ENCODE measurements at regions not wholly inside any gene's neighbourhood (a gene's known extent, or its start where the extent isn't known, plus 50 kb on each side); places are given as distances from the start of the nearest gene placed in this dataset.

- Histone ChIP-seq H3K9me3 (no peaks in the 10 kb centered on the region), H3K36me3 (replicated peaks) (no peaks in the 10 kb centered on the region), H3K4me3 (no peak overlapping the region), H3K27me3 (ENCODE audit: low read depth) (peaks cover 6% of the 10 kb centered on the region), H3K4me1 (no peaks in the 10 kb centered on the region)
- no peak for DNase-seq (ENCODE audit: low spot score in 2 of 2)
- in situ Hi-C loops (cut with MboI; ENCODE audit: low sequenced_read_pairs), result loop anchor here (25.0 kb wide), 1 partner anchor 314 kb away; no protein-coding TSS in a partner anchor
Measured at GRCh38 chr2:175373729-175374128, 192.2 kb upstream of the ATP5MC3 start.

- Histone ChIP-seq H3K27me3 (ENCODE audit: low read depth) (peaks cover 11% of the 10 kb centered on the region), H3K9me3 (no peaks in the 10 kb centered on the region), H3K36me3 (replicated peaks) (no peaks in the 10 kb centered on the region), H3K4me1 (no peaks in the 10 kb centered on the region), H3K4me3 (no peak overlapping the region)
- no peak for DNase-seq (ENCODE audit: low spot score in 2 of 2)
- in situ Hi-C loops (cut with MboI; ENCODE audit: low sequenced_read_pairs), result loop anchor here (25.0 kb wide), 1 partner anchor 314 kb away; no protein-coding TSS in a partner anchor
Measured at GRCh38 chr2:175372704-175373701, 191.5 kb upstream of the ATP5MC3 start.

GRCh38 chr2:175371378-175371777 is 189.9 kb upstream of the ATP5MC3 start:
- H3K36me3 ChIP-seq (replicated peaks), result no peaks in the 10 kb centered on the region
- in situ Hi-C loops (cut with MboI; ENCODE audit: low sequenced_read_pairs), result loop anchor here (25.0 kb wide), 1 partner anchor 316 kb away; no protein-coding TSS in a partner anchor
- H3K4me1 ChIP-seq, result no peaks in the 10 kb centered on the region
- no peak overlapping the region for H3K4me3 ChIP-seq
- H3K27me3 ChIP-seq (ENCODE audit: low read depth), result peaks cover 12% of the 10 kb centered on the region
- H3K9me3 ChIP-seq, result no peaks in the 10 kb centered on the region
- DNase-seq (ENCODE audit: low spot score in 2 of 2), result no peak

- in situ Hi-C loops (cut with MboI; ENCODE audit: low sequenced_read_pairs), result loop anchor here (10.0 to 25.0 kb wide), 2 partner anchors 320 to 728 kb away; partner anchors contain the start of genes HOXD12 and HOXD13
- peaks cover 30% of the 10 kb centered on the region for H3K27me3 ChIP-seq (ENCODE audit: low read depth)
- H3K4me3 ChIP-seq, result no peak overlapping the region
- H3K36me3 ChIP-seq (replicated peaks), result no peaks in the 10 kb centered on the region
- DNase-seq (ENCODE audit: low spot score in 2 of 2), result peak; percentile 61
- H3K9me3 ChIP-seq, result no peaks in the 10 kb centered on the region
- no peaks in the 10 kb centered on the region for H3K4me1 ChIP-seq
Measured at GRCh38 chr2:175366815-175367214, 185.3 kb upstream of the ATP5MC3 start.

- in situ Hi-C loops (cut with MboI; ENCODE audit: low sequenced_read_pairs), result loop anchor here (10.0 to 25.0 kb wide), 2 partner anchors 324 to 731 kb away; partner anchors contain the start of genes HOXD12 and HOXD13
- DNase-seq (ENCODE audit: low spot score in 2 of 2), result no peak
Measured at GRCh38 chr2:175363699-175364098, 182.2 kb upstream of the ATP5MC3 start.

GRCh38 chr2:175362331-175362730 is 180.8 kb upstream of the ATP5MC3 start:
- H3K27me3 ChIP-seq (ENCODE audit: low read depth), result peaks cover 31% of the 10 kb centered on the region
- DNase-seq (ENCODE audit: low spot score in 2 of 2), result no peak
- in situ Hi-C loops (cut with MboI; ENCODE audit: low sequenced_read_pairs), result loop anchor here (10.0 to 25.0 kb wide), 2 partner anchors 325 to 732 kb away; partner anchors contain the start of genes HOXD12 and HOXD13
- H3K4me3 ChIP-seq, result no peak overlapping the region
- H3K36me3 ChIP-seq (replicated peaks), result no peaks in the 10 kb centered on the region
- H3K9me3 ChIP-seq, result no peaks in the 10 kb centered on the region
- H3K4me1 ChIP-seq, result no peaks in the 10 kb centered on the region

More at GRCh38 chr2:175363699-175364098, 182.2 kb upstream of the ATP5MC3 start:
- Histone ChIP-seq H3K36me3 (replicated peaks) (no peaks in the 10 kb centered on the region), H3K4me1 (no peaks in the 10 kb centered on the region), H3K9me3 (no peaks in the 10 kb centered on the region), H3K4me3 (no peak overlapping the region), H3K27me3 (ENCODE audit: low read depth) (peaks cover 36% of the 10 kb centered on the region)

- no peak for DNase-seq (ENCODE audit: low spot score in 2 of 2)
- no peaks in the 10 kb centered on the region for H3K4me1 ChIP-seq
- no peaks in the 10 kb centered on the region for H3K9me3 ChIP-seq
- H3K36me3 ChIP-seq (replicated peaks), result no peaks in the 10 kb centered on the region
- peaks cover 25% of the 10 kb centered on the region for H3K27me3 ChIP-seq (ENCODE audit: low read depth)
- no peak overlapping the region for H3K4me3 ChIP-seq
- in situ Hi-C loops (cut with MboI; ENCODE audit: low sequenced_read_pairs), result loop anchor here (10.0 to 25.0 kb wide), 2 partner anchors 328 to 735 kb away; partner anchors contain the start of genes HOXD12 and HOXD13
Measured at GRCh38 chr2:175359710-175360109, 178.2 kb upstream of the ATP5MC3 start.

GRCh38 chr2:175356901-175357300 is 175.4 kb upstream of the ATP5MC3 start:
- H3K36me3 ChIP-seq (replicated peaks), result no peaks in the 10 kb centered on the region
- no peaks in the 10 kb centered on the region for H3K9me3 ChIP-seq
- no peaks in the 10 kb centered on the region for H3K4me1 ChIP-seq
- DNase-seq (ENCODE audit: low spot score in 2 of 2), result no peak
- no peak overlapping the region for H3K4me3 ChIP-seq
- in situ Hi-C loops (cut with MboI; ENCODE audit: low sequenced_read_pairs), result loop anchor here (25.0 kb wide), 1 partner anchor 330 kb away; no protein-coding TSS in a partner anchor
- H3K27me3 ChIP-seq (ENCODE audit: low read depth), result peaks cover 12% of the 10 kb centered on the region

- H3K27me3 ChIP-seq (ENCODE audit: low read depth), result peaks cover 11% of the 10 kb centered on the region
- no peak overlapping the region for H3K4me3 ChIP-seq
- no peak for DNase-seq (ENCODE audit: low spot score in 2 of 2)
- H3K4me1 ChIP-seq, result no peaks in the 10 kb centered on the region
- no peaks in the 10 kb centered on the region for H3K36me3 ChIP-seq (replicated peaks)
- in situ Hi-C loops (cut with MboI; ENCODE audit: low sequenced_read_pairs), result loop anchor here (25.0 kb wide), 1 partner anchor 332 kb away; no protein-coding TSS in a partner anchor
- no peaks in the 10 kb centered on the region for H3K9me3 ChIP-seq
Measured at GRCh38 chr2:175355246-175355645, 173.7 kb upstream of the ATP5MC3 start.

- in situ Hi-C loops (cut with MboI; ENCODE audit: low sequenced_read_pairs), result loop anchor here (25.0 kb wide), 1 partner anchor 334 kb away; no protein-coding TSS in a partner anchor
- Histone ChIP-seq H3K4me1 (no peaks in the 10 kb centered on the region), H3K27me3 (ENCODE audit: low read depth) (peaks cover 20% of the 10 kb centered on the region), H3K36me3 (replicated peaks) (no peaks in the 10 kb centered on the region), H3K4me3 (no peak overlapping the region), H3K9me3 (no peaks in the 10 kb centered on the region)
- no peak for DNase-seq (ENCODE audit: low spot score in 2 of 2)
Measured at GRCh38 chr2:175353275-175353674, 171.8 kb upstream of the ATP5MC3 start.

GRCh38 chr2:175351512-175351911 is 170.0 kb upstream of the ATP5MC3 start:
- Histone ChIP-seq H3K36me3 (replicated peaks) (no peaks in the 10 kb centered on the region), H3K4me3 (no peak overlapping the region), H3K27me3 (ENCODE audit: low read depth) (peaks cover 20% of the 10 kb centered on the region), H3K9me3 (no peaks in the 10 kb centered on the region), H3K4me1 (no peaks in the 10 kb centered on the region)
- in situ Hi-C loops (cut with MboI; ENCODE audit: low sequenced_read_pairs), result loop anchor here (25.0 kb wide), 1 partner anchor 336 kb away; no protein-coding TSS in a partner anchor
- no peak for DNase-seq (ENCODE audit: low spot score in 2 of 2)

- no peak overlapping the region for H3K4me3 ChIP-seq
- in situ Hi-C loops (cut with MboI; ENCODE audit: low sequenced_read_pairs), result loop anchor here (25.0 kb wide), 1 partner anchor 337 kb away; no protein-coding TSS in a partner anchor
- no peaks in the 10 kb centered on the region for H3K36me3 ChIP-seq (replicated peaks)
- no peaks in the 10 kb centered on the region for H3K4me1 ChIP-seq
- H3K9me3 ChIP-seq, result no peaks in the 10 kb centered on the region
- H3K27me3 ChIP-seq (ENCODE audit: low read depth), result peaks cover 20% of the 10 kb centered on the region
- DNase-seq (ENCODE audit: low spot score in 2 of 2), result no peak
Measured at GRCh38 chr2:175350105-175350504, 168.6 kb upstream of the ATP5MC3 start.

GRCh38 chr2:175342085-175342484 is 160.6 kb upstream of the ATP5MC3 start:
- Histone ChIP-seq H3K4me1 (no peaks in the 10 kb centered on the region), H3K9me3 (no peaks in the 10 kb centered on the region), H3K27me3 (ENCODE audit: low read depth) (no peaks in the 10 kb centered on the region), H3K36me3 (replicated peaks) (no peaks in the 10 kb centered on the region), H3K4me3 (no peak overlapping the region)
- in situ Hi-C loops (cut with MboI; ENCODE audit: low sequenced_read_pairs), result no loop called here
- DNase-seq (ENCODE audit: low spot score in 2 of 2), result no peak

All from HAP-1 (cell line).